Neural progenitor cell (in vitro differentiated cells): ENCODE measurements at regions not wholly inside any gene's neighbourhood (a gene's known extent, or its start where the extent isn't known, plus 50 kb on each side); places are given as distances from the start of the nearest gene placed in this dataset.

ENCODE experiments used
- DNase-seq: peaks from one replicate; pipeline ENCODE4 v3.0.0-alpha.2; 2016; ENCODE audit warnings: low spot score
- H2AFZ ChIP-seq: fragments of 200-600 bp; sonication (generic); replicated peaks from 2 replicates; pipeline ENCODE4 v1.6.1; 2016; ENCODE audit warnings: antibody characterized with exemption
- H3F3A ChIP-seq: fragments of 200-600 bp; sonication (generic); 2 replicates; pipeline ENCODE4 v1.6.1; 2016; ENCODE audit warnings: antibody characterized with exemption, low read depth
- H3K27ac ChIP-seq: fragments of 200-600 bp; sonication (generic); 2 replicates; pipeline ENCODE4 v1.5.1; 2016; ENCODE audit warnings: mild to moderate bottlenecking
- H3K27me3 ChIP-seq: fragments of 200-600 bp; sonication (generic); 2 replicates; pipeline ENCODE4 v1.6.1; 2016; ENCODE audit warnings: mild to moderate bottlenecking, moderate library complexity
- H3K36me3 ChIP-seq: fragments of 200-600 bp; sonication (generic); 2 replicates; pipeline ENCODE4 v1.5.1; 2016
- H3K4me1 ChIP-seq: fragments of 200-600 bp; sonication (generic); 2 replicates; pipeline ENCODE4 v1.6.1; 2016; ENCODE audit warnings: mixed run types
- H3K4me2 ChIP-seq: fragments of 200-600 bp; sonication (generic); 2 replicates; pipeline ENCODE4 v1.6.1; 2016
- H3K4me3 ChIP-seq: fragments of 200-600 bp; sonication (generic); 2 replicates; pipeline ENCODE4 v1.5.1; 2016
- H3K79me2 ChIP-seq: fragments of 200-600 bp; sonication (generic); 2 replicates; pipeline ENCODE4 v1.6.1; 2016; ENCODE audit warnings: low read depth
- H3K9ac ChIP-seq: fragments of 200-600 bp; sonication (generic); 2 replicates; pipeline ENCODE4 v1.6.1; 2016
- H3K9me3 ChIP-seq: fragments of 200-600 bp; sonication (generic); 2 replicates; pipeline ENCODE4 v1.5.1; 2016; ENCODE audit warnings: low read depth
- H4K20me1 ChIP-seq: fragments of 200-600 bp; sonication (generic); 2 replicates; pipeline ENCODE4 v1.6.1; 2016; ENCODE audit warnings: low read depth
- H3K27ac Mint-ChIP-seq: 3 replicates; pipeline ENCODE4 v1.8.0; 2021; ENCODE audit warnings: mixed read lengths
- H3K27me3 Mint-ChIP-seq: 2 replicates; pipeline ENCODE4 v1.8.0; 2022; ENCODE audit warnings: low read depth, mild to moderate bottlenecking, inconsistent platforms, moderate library complexity, mixed read lengths; ENCODE audit not compliant: insufficient read depth
- H3K36me3 Mint-ChIP-seq: 3 replicates; pipeline ENCODE4 v1.8.0; 2021; ENCODE audit warnings: mixed read lengths
- H3K4me1 Mint-ChIP-seq: 3 replicates; pipeline ENCODE4 v1.8.0; 2021; ENCODE audit warnings: mixed read lengths
- H3K4me3 Mint-ChIP-seq: 3 replicates; pipeline ENCODE4 v1.8.0; 2021; ENCODE audit warnings: mild to moderate bottlenecking, moderate library complexity, mixed read lengths
- H3K9me3 Mint-ChIP-seq: 3 replicates; pipeline ENCODE4 v1.8.0; 2020; ENCODE audit warnings: mixed read lengths
- CTCF ChIP-seq: fragments of 200-600 bp; sonication (generic); IDR thresholded peaks from 2 replicates; pipeline ENCODE4 v1.5.1; 2017; ENCODE audit warnings: antibody characterized with exemption, mild to moderate bottlenecking
- EZH2 ChIP-seq: fragments of 200-600 bp; sonication (generic); IDR thresholded peaks from 2 replicates; pipeline ENCODE4 v1.6.1; 2017; ENCODE audit warnings: antibody characterized with exemption, mild to moderate bottlenecking, moderate library complexity
- EZH2phosphoT487 ChIP-seq: fragments of 200-600 bp; sonication (generic); IDR thresholded peaks from 2 replicates; pipeline ENCODE4 v1.6.1; 2017; ENCODE audit warnings: antibody characterized with exemption

- Mint-ChIP-seq H3K27ac (no peak overlapping the region), H3K4me3 (no peak overlapping the region), H3K27me3 (no peaks in the 10 kb centered on the region), H3K4me1 (no peaks in the 10 kb centered on the region), H3K9me3 (no peaks in the 10 kb centered on the region), H3K36me3 (no peaks in the 10 kb centered on the region)
- H3K4me1 ChIP-seq = no peaks in the 10 kb centered on the region
- H4K20me1 ChIP-seq = no peaks in the 10 kb centered on the region
- no peaks in the 10 kb centered on the region for H3K79me2 ChIP-seq
- no peaks in the 10 kb centered on the region for H3K36me3 ChIP-seq
- H3K27ac ChIP-seq = no peak overlapping the region
- H3K9ac ChIP-seq = no peak overlapping the region
- H3K27me3 ChIP-seq = no peaks in the 10 kb centered on the region
- no peaks in the 10 kb centered on the region for H3K9me3 ChIP-seq
- no peaks in the 10 kb centered on the region for H3F3A ChIP-seq
- DNase-seq = no peak
- TF ChIP-seq EZH2 (no peak), EZH2phosphoT487 (no peak), CTCF (no peak)
- no peak overlapping the region for H3K4me2 ChIP-seq
- H3K4me3 ChIP-seq = no peak overlapping the region
- H2AFZ ChIP-seq = no peak overlapping the region
Measured at GRCh38 chr4:145295547-145295946, 115.2 kb upstream of the OTUD4 start.

- Histone ChIP-seq H2AFZ (no peak overlapping the region), H3K9ac (no peak overlapping the region), H3K79me2 (no peaks in the 10 kb centered on the region), H3K4me1 (no peaks in the 10 kb centered on the region), H3K4me2 (no peak overlapping the region), H4K20me1 (no peaks in the 10 kb centered on the region), H3K27ac (no peak overlapping the region), H3K27me3 (no peaks in the 10 kb centered on the region), H3F3A (no peaks in the 10 kb centered on the region), H3K4me3 (no peak overlapping the region), H3K36me3 (no peaks in the 10 kb centered on the region), H3K9me3 (no peaks in the 10 kb centered on the region)
- no peaks in the 10 kb centered on the region for H3K36me3 Mint-ChIP-seq
- H3K27ac Mint-ChIP-seq = no peak overlapping the region
- H3K9me3 Mint-ChIP-seq = no peaks in the 10 kb centered on the region
- DNase-seq = no peak
- no peak overlapping the region for H3K4me3 Mint-ChIP-seq
- no peak for TF ChIP-seq EZH2phosphoT487
- TF ChIP-seq EZH2 = no peak
- TF ChIP-seq CTCF = no peak
- no peaks in the 10 kb centered on the region for H3K4me1 Mint-ChIP-seq
- no peaks in the 10 kb centered on the region for H3K27me3 Mint-ChIP-seq
Measured at GRCh38 chr4:145295122-145295521, 114.7 kb upstream of the OTUD4 start.

GRCh38 chr4:145293658-145294057 lies 113.3 kb upstream of the OTUD4 start:
- no peak overlapping the region for H3K4me3 Mint-ChIP-seq
- Histone ChIP-seq H3K27me3 (no peaks in the 10 kb centered on the region), H3K27ac (no peak overlapping the region), H3K36me3 (no peaks in the 10 kb centered on the region), H3K4me3 (no peak overlapping the region), H2AFZ (no peak overlapping the region), H4K20me1 (no peaks in the 10 kb centered on the region), H3K4me1 (no peaks in the 10 kb centered on the region), H3K4me2 (no peak overlapping the region), H3K9me3 (no peaks in the 10 kb centered on the region), H3K9ac (no peak overlapping the region), H3F3A (no peaks in the 10 kb centered on the region), H3K79me2 (no peaks in the 10 kb centered on the region)
- no peaks in the 10 kb centered on the region for H3K4me1 Mint-ChIP-seq
- no peaks in the 10 kb centered on the region for H3K27me3 Mint-ChIP-seq
- no peak overlapping the region for H3K27ac Mint-ChIP-seq
- H3K9me3 Mint-ChIP-seq = no peaks in the 10 kb centered on the region
- DNase-seq = no peak
- TF ChIP-seq EZH2 (no peak), CTCF (no peak), EZH2phosphoT487 (no peak)
- H3K36me3 Mint-ChIP-seq = no peaks in the 10 kb centered on the region

GRCh38 chr4:145290955-145291354 lies 110.6 kb upstream of the OTUD4 start:
- no peak overlapping the region for H3K9ac ChIP-seq
- H4K20me1 ChIP-seq = no peaks in the 10 kb centered on the region
- TF ChIP-seq EZH2phosphoT487 = no peak
- TF ChIP-seq EZH2 = no peak
- no peak for TF ChIP-seq CTCF
- H2AFZ ChIP-seq = no peak overlapping the region
- H3K79me2 ChIP-seq = no peaks in the 10 kb centered on the region
- H3K27me3 ChIP-seq = no peaks in the 10 kb centered on the region
- H3K4me3 ChIP-seq = no peak overlapping the region
- Mint-ChIP-seq H3K4me3 (no peak overlapping the region), H3K36me3 (no peaks in the 10 kb centered on the region), H3K9me3 (no peaks in the 10 kb centered on the region), H3K27me3 (no peaks in the 10 kb centered on the region), H3K4me1 (no peaks in the 10 kb centered on the region), H3K27ac (no peak overlapping the region)
- no peaks in the 10 kb centered on the region for H3F3A ChIP-seq
- H3K36me3 ChIP-seq = no peaks in the 10 kb centered on the region
- no peak for DNase-seq
- no peak overlapping the region for H3K4me2 ChIP-seq
- H3K9me3 ChIP-seq = no peaks in the 10 kb centered on the region
- H3K27ac ChIP-seq = no peak overlapping the region
- no peaks in the 10 kb centered on the region for H3K4me1 ChIP-seq
